Stimulated activated memory B cell treated with anti-CD40 and anti-IgM and Interleukin-4, amounts not matched to agents 10 μg/mL and 1 μg/mL and 100 μg/mL, for 72 hours (primary cell): ENCODE measurements at regions not wholly inside any gene's neighbourhood (a gene's known extent, or its start where the extent isn't known, plus 50 kb on each side); places are given as distances from the start of the nearest gene placed in this dataset.
A peak's percentile ranks its signal among the peaks of the same experiment; 100 is the strongest.

ENCODE experiments used
- ATAC-seq: fragments of 150-1000 bp; cut with Tn5 transposase; 2 replicates; pipeline ENCODE4 v1.10.0; 2021
- H3K27ac Mint-ChIP-seq: one replicate; pipeline ENCODE4 v1.8.0; 2022; ENCODE audit warnings: mild to moderate bottlenecking, mixed read lengths
- H3K27me3 Mint-ChIP-seq: one replicate; pipeline ENCODE4 v1.8.0; 2022; ENCODE audit warnings: mixed read lengths
- H3K36me3 Mint-ChIP-seq: one replicate; pipeline ENCODE4 v1.8.0; 2022; ENCODE audit warnings: mixed read lengths
- H3K4me1 Mint-ChIP-seq: one replicate; pipeline ENCODE4 v1.8.0; 2022; ENCODE audit warnings: mixed read lengths
- H3K4me3 Mint-ChIP-seq: one replicate; pipeline ENCODE4 v1.8.0; 2022; ENCODE audit warnings: mild to moderate bottlenecking, moderate library complexity, mixed read lengths
- H3K9me3 Mint-ChIP-seq: one replicate; pipeline ENCODE4 v1.8.0; 2022; ENCODE audit warnings: mixed read lengths

- Mint-ChIP-seq H3K36me3 (peaks cover 6% of the 10 kb centered on the region), H3K4me1 (peaks cover 12% of the 10 kb centered on the region), H3K4me3 (no peak overlapping the region), H3K27ac (no peak overlapping the region), H3K27me3 (no peaks in the 10 kb centered on the region), H3K9me3 (no peaks in the 10 kb centered on the region)
- ATAC-seq: no peak
These were observed 73.8 kb downstream of the CLDN34 start for GRCh38 chrX:10040961-10041360.

DNA sequence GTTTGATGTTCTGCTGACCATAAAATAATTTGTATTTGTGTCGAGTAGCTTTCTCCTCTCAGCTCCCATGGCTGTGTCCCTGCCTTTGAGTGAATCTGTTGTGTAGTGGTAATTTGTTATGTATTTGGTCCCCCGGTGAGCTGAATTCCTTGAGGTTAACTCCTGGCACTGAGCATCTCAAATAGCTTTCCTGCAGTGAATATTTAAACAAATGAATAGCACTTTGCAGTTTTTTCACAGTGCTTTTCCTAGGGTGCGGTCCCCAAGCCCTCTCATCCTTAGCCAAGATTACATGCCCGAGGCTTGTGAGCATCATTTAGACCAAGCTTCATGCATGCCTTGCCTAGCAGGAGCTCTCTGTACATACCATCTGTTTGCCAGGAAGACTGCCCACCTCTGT lies 74.2 kb downstream of the CLDN34 start:
- no peaks in the 10 kb centered on the region for H3K9me3 Mint-ChIP-seq
- H3K36me3 Mint-ChIP-seq: peaks cover 2% of the 10 kb centered on the region
- no peaks in the 10 kb centered on the region for H3K27me3 Mint-ChIP-seq
- no peak for ATAC-seq
- no peak overlapping the region for H3K4me3 Mint-ChIP-seq
- no peak overlapping the region for H3K27ac Mint-ChIP-seq
- peaks cover 12% of the 10 kb centered on the region for H3K4me1 Mint-ChIP-seq

DNA sequence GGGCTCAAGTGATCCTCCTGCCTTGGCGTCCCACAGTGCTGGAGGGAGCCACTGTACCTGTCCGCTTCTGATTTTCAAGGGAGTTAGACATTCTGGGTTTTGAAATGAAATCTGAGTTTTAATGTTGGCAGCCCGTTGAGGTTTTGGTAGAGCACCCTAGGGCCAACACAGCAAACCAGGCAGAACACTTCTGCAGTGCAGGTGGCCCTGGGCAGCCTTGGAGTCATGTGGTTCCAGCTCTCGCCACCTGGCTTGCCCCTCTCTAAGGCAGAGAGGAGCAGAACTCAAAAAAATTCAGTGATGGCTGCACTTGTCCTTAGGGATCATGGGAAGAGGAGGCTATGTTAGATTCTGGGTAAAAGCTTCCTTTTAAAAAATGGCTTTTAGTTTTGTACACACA lies 74.9 kb downstream of the CLDN34 start:
- peaks cover 12% of the 10 kb centered on the region for H3K4me1 Mint-ChIP-seq
- no peak overlapping the region for H3K4me3 Mint-ChIP-seq

DNA sequence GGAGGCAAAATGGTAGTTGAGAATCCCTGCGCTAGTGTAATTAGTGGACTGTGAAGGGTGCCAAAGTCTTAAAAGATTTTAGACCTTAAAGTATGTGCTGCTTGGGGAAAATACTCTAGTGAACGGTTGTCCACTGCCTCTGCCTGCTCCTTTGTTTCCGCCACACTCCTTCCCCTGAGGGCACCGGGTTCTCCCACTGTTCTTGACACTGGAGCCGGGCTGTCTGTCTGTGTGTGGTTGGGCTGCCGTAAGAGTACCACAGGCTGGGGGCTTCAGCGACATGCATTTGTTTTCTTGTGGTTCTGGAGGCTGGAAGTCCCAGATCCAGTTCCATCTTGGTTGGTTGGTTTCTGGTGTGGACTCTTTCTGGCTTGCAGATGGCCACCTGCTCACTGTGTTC lies 76.2 kb downstream of the CLDN34 start:
- ATAC-seq: no peak
- no peaks in the 10 kb centered on the region for H3K9me3 Mint-ChIP-seq
- peaks cover 12% of the 10 kb centered on the region for H3K4me1 Mint-ChIP-seq
- H3K27ac Mint-ChIP-seq: no peak overlapping the region
- H3K36me3 Mint-ChIP-seq: no peaks in the 10 kb centered on the region
- H3K27me3 Mint-ChIP-seq: no peaks in the 10 kb centered on the region
- H3K4me3 Mint-ChIP-seq: no peak overlapping the region

More for the DNA sequence above, 74.9 kb downstream of the CLDN34 start:
- H3K27me3 Mint-ChIP-seq: no peaks in the 10 kb centered on the region
- no peaks in the 10 kb centered on the region for H3K9me3 Mint-ChIP-seq
- no peak for ATAC-seq
- no peaks in the 10 kb centered on the region for H3K36me3 Mint-ChIP-seq
- H3K27ac Mint-ChIP-seq: no peak overlapping the region

- H3K4me1 Mint-ChIP-seq: peaks cover 12% of the 10 kb centered on the region
- H3K4me3 Mint-ChIP-seq: no peak overlapping the region
- no peaks in the 10 kb centered on the region for H3K36me3 Mint-ChIP-seq
- no peaks in the 10 kb centered on the region for H3K9me3 Mint-ChIP-seq
- H3K27me3 Mint-ChIP-seq: no peaks in the 10 kb centered on the region
- ATAC-seq: no peak
- H3K27ac Mint-ChIP-seq: no peak overlapping the region
These were observed 76.9 kb downstream of the CLDN34 start for GRCh38 chrX:10044021-10044420.

DNA sequence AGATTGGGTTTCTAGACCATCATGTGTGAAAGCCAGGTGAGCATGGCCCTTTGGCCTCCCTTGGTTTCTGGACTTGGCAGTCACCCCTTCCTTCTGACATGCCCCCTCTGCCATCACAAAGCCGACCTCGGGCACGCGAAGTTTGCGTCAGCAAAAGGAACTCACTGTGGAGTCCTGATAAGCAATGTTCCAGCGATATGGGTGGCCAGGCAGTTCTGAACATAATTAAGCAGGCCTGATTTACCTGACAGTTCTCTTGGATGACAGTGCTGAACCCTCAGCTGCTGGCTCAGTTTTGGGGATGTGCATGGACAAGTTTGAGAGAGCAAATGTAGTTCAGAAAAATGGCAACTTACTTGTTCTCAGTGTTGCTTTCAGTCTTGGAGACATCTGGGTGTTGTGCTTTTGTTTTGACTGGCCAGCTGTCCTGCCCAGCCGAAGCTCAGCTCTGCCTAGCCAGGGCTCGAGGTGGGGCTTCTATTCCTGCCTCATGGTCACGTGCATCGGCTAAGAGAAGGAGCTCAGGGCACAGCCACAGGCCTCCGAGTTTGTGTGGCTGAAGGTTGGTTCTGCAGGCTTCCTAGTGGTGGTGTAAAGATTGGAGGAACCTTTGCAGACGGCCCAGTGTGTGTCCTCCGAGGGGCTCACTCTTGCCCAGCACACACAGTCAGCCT lies 78.3 kb downstream of the CLDN34 start:
- H3K27me3 Mint-ChIP-seq: no peaks in the 10 kb centered on the region
- H3K36me3 Mint-ChIP-seq: no peaks in the 10 kb centered on the region
- no peak overlapping the region for H3K4me3 Mint-ChIP-seq
- H3K9me3 Mint-ChIP-seq: no peaks in the 10 kb centered on the region
- no peak for ATAC-seq
- H3K27ac Mint-ChIP-seq: no peak overlapping the region
- peaks cover 20% of the 10 kb centered on the region for H3K4me1 Mint-ChIP-seq

DNA sequence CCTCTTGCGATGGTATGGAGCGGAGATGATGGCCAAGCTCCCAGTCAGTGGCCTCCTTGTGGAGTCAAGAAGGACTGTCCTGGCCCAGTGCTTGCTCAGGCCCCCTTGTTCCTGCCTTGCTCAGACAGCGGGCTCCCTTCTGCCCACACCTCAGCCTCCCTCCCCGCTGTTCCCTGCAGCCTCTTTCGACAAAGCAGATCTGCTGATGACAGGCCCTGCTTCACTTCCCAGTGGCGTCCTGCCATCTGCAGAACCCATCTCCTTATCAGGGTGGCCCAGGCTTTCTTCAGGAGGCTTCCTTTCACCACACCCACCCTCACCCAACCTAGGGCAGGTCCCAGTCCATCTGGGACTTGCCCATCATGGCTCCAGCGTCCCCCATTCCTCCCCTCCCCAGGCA lies 80.0 kb downstream of the CLDN34 start:
- Mint-ChIP-seq H3K4me1 (peaks cover 22% of the 10 kb centered on the region), H3K4me3 (no peak overlapping the region), H3K27me3 (no peaks in the 10 kb centered on the region), H3K27ac (no peak overlapping the region), H3K36me3 (no peaks in the 10 kb centered on the region), H3K9me3 (no peaks in the 10 kb centered on the region)
- no peak for ATAC-seq

- H3K27ac Mint-ChIP-seq: no peak overlapping the region
- no peaks in the 10 kb centered on the region for H3K36me3 Mint-ChIP-seq
- ATAC-seq: no peak
- no peaks in the 10 kb centered on the region for H3K9me3 Mint-ChIP-seq
- H3K4me1 Mint-ChIP-seq: peaks cover 25% of the 10 kb centered on the region
- no peaks in the 10 kb centered on the region for H3K27me3 Mint-ChIP-seq
- H3K4me3 Mint-ChIP-seq: no peak overlapping the region
These were observed 80.5 kb downstream of the CLDN34 start for GRCh38 chrX:10047631-10048030.

DNA sequence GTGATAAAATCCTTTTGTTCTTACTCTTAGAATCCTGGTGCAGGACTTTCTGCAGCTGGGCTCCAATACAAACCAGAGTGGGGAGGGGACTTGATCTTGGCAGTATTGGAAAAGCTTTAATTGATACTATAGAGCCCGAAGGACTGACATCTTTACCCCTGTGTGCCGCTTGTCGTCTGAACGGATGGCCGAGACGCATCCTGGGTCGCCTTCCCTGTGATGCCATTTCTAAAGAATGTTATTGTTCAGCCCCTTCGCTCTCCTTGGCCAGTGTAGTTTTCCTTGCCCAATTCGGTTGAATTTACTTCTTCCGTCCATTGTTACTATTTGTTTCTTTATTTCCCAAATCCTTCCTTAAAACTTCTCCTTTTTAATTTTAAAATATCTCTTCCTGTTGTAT lies 80.9 kb downstream of the CLDN34 start:
- H3K4me3 Mint-ChIP-seq: no peak overlapping the region
- H3K9me3 Mint-ChIP-seq: no peaks in the 10 kb centered on the region
- no peak for ATAC-seq
- no peaks in the 10 kb centered on the region for H3K36me3 Mint-ChIP-seq
- H3K27ac Mint-ChIP-seq: no peak overlapping the region
- no peaks in the 10 kb centered on the region for H3K27me3 Mint-ChIP-seq
- H3K4me1 Mint-ChIP-seq: peaks cover 29% of the 10 kb centered on the region

DNA sequence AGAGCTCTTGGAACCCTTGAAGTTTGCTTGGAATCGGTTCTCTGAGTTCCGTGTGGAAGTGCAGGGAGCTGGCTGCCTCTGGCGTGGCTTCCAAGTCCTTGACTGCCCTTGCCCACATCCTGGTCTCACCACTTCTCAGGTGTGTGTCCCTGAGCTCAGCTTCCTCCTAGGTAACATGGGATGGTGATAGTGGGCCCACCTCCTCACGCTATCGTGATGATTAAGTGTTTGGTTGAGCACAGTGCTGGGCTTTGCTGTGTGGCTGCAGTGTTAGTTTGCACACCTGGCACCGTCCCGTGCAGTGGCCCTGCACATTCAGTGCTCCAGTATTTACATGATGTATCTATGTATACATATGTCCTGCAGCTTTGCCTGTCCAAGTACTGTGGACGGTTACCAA lies 81.5 kb downstream of the CLDN34 start:
- no peak overlapping the region for H3K4me3 Mint-ChIP-seq
- no peaks in the 10 kb centered on the region for H3K36me3 Mint-ChIP-seq
- H3K27me3 Mint-ChIP-seq: no peaks in the 10 kb centered on the region
- peaks cover 33% of the 10 kb centered on the region for H3K4me1 Mint-ChIP-seq
- no peak for ATAC-seq
- H3K27ac Mint-ChIP-seq: no peak overlapping the region
- no peaks in the 10 kb centered on the region for H3K9me3 Mint-ChIP-seq

DNA sequence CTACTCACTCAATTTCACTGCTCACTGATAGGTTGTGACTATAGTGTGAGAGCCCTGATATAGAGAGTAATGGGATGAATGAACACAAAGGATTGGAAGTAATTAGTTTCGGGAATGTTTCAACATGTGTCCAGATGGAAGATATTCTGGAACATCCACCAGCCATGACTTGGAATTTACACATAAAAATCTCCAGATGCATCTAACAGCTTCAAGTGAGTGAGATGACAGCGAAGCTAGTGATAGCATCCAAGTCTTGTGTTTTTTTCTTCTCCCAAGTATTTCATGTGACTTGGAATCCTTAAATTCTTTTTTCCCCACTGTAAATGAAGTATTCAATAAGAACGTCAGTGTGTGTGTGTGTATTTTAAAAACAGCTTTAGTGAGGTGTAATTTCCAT lies 82.1 kb downstream of the CLDN34 start:
- no peak for ATAC-seq

GRCh38 chrX:10050481-10050880 lies 83.3 kb downstream of the CLDN34 start:
- H3K27ac Mint-ChIP-seq: no peak overlapping the region
- no peak overlapping the region for H3K4me3 Mint-ChIP-seq
- no peaks in the 10 kb centered on the region for H3K36me3 Mint-ChIP-seq
- H3K9me3 Mint-ChIP-seq: peaks cover 2% of the 10 kb centered on the region
- no peak for ATAC-seq
- H3K4me1 Mint-ChIP-seq: peaks cover 33% of the 10 kb centered on the region
- no peaks in the 10 kb centered on the region for H3K27me3 Mint-ChIP-seq

More for the DNA sequence above, 82.1 kb downstream of the CLDN34 start:
- Mint-ChIP-seq H3K4me3 (no peak overlapping the region), H3K4me1 (peaks cover 33% of the 10 kb centered on the region), H3K9me3 (no peaks in the 10 kb centered on the region), H3K27ac (no peak overlapping the region), H3K36me3 (no peaks in the 10 kb centered on the region), H3K27me3 (no peaks in the 10 kb centered on the region)

- peaks cover 4% of the 10 kb centered on the region for H3K36me3 Mint-ChIP-seq
- H3K9me3 Mint-ChIP-seq: peaks cover 2% of the 10 kb centered on the region
- no peak overlapping the region for H3K4me3 Mint-ChIP-seq
- no peaks in the 10 kb centered on the region for H3K27me3 Mint-ChIP-seq
- peak overlapping the region; percentile 42 for H3K27ac Mint-ChIP-seq
- peaks cover 33% of the 10 kb centered on the region for H3K4me1 Mint-ChIP-seq
- ATAC-seq: no peak
These were observed 84.8 kb downstream of the CLDN34 start for GRCh38 chrX:10051866-10052480.

DNA sequence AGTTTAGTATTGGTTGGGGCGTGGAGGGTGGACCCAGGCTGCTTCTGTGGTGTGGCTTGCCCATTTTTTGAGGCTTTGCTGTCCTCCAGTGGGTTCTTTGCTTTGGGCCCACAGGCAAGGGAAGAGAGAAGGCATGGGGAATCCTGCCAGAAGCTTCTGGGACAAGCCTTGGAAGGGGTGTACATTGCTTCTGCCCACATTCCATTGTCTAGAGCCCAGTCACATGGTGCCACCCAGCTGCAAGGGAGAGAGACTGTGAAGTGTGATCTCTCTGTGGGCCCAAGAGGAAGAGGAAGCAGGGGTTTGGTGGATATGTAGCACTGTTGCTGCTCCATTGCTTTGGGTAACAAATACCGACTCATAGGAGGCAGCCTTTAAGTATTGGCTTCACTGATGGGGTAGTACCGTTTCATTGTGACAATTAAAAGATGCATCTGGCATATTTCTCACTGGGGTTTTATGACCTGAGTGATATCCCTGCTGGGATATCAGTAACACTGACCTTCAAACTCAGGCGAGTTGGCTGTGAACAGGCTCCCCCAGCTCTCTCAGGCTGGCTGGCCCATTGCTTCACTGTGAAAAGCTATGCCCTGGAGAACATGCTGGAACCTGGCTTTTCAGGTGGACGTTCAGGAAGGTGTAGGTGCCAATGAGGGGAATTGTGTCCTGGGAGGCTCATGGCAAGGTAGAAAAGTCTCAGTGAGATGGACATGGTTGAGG lies 85.9 kb downstream of the CLDN34 start:
- Mint-ChIP-seq H3K9me3 (peaks cover 2% of the 10 kb centered on the region), H3K27ac (peak overlapping the region; percentile 42), H3K4me1 (peaks cover 33% of the 10 kb centered on the region), H3K27me3 (no peaks in the 10 kb centered on the region), H3K4me3 (no peak overlapping the region), H3K36me3 (peaks cover 4% of the 10 kb centered on the region)
- ATAC-seq: peak; percentile 66

DNA sequence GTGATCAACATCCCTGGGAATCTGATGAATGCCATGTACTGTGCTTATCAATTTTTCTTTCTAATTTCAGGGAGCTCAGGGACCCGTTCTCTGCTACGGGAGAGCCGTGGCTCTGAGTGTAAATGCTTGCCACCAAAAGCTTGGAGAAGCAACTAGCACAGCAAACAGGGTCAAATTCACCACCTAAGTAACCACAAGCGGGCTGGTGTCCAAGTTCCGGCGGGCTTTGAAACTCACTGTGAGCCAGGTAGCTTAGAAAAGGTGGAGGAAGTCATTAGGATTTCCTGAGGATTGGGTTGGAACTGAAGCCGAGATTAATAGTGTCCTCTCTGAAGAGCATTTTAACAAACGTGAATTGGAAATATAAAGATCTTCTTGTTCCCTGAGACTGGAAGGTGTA lies 87.2 kb downstream of the CLDN34 start:
- peaks cover 46% of the 10 kb centered on the region for H3K4me1 Mint-ChIP-seq
- H3K4me3 Mint-ChIP-seq: no peak overlapping the region
- no peak overlapping the region for H3K27ac Mint-ChIP-seq
- no peak for ATAC-seq
- peaks cover 2% of the 10 kb centered on the region for H3K9me3 Mint-ChIP-seq
- no peaks in the 10 kb centered on the region for H3K27me3 Mint-ChIP-seq
- peaks cover 4% of the 10 kb centered on the region for H3K36me3 Mint-ChIP-seq

DNA sequence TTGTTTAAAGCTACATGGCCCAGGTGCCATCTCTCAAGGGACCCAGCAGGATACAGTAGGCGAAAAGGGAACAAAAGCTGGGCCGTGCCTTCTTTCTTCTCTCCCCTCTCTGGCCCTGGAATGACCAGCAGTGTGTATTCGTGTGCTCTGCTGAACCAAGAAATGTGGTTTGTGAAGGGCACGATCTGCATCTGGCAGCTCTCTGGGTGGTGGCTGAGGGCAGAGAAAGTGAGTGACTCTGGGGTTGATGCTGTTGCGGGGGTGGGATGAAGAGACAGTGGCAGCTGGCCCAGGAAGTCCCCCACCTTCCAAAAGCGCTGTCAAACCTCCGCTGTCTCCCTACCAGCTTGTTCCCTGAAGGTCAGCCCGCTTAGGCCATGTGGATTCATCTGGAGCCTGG lies 88.3 kb downstream of the CLDN34 start:
- H3K9me3 Mint-ChIP-seq: peaks cover 2% of the 10 kb centered on the region
- ATAC-seq: peak; percentile 81
- H3K27ac Mint-ChIP-seq: no peak overlapping the region
- H3K4me3 Mint-ChIP-seq: no peak overlapping the region
- no peaks in the 10 kb centered on the region for H3K27me3 Mint-ChIP-seq
- H3K36me3 Mint-ChIP-seq: peaks cover 13% of the 10 kb centered on the region
- peaks cover 49% of the 10 kb centered on the region for H3K4me1 Mint-ChIP-seq
